Fibroblast of pulmonary artery (primary cell): ENCODE measurements at regions not wholly inside any gene's neighbourhood (a gene's known extent, or its start where the extent isn't known, plus 50 kb on each side); places are given as distances from the start of the nearest gene placed in this dataset.

Experiments
- DNase-seq: peaks from one replicate; pipeline ENCODE4 v3.0.0-alpha.2; 2010; ENCODE audit warnings: low read depth
- H3K4me3 ChIP-seq: replicated peaks from 2 replicates; pipeline ENCODE4 v1.5.1; 2011; ENCODE audit warnings: low read depth, mild to moderate bottlenecking, control low read depth, low read length, moderate library complexity
- TF ChIP-seq, protein P1 (sequence below): IDR thresholded peaks from 2 replicates; pipeline ENCODE4 v1.5.1; 2011; ENCODE audit warnings: mild to moderate bottlenecking, control low read depth, low read length, inconsistent platforms; ENCODE audit errors: missing control alignments

DNA sequence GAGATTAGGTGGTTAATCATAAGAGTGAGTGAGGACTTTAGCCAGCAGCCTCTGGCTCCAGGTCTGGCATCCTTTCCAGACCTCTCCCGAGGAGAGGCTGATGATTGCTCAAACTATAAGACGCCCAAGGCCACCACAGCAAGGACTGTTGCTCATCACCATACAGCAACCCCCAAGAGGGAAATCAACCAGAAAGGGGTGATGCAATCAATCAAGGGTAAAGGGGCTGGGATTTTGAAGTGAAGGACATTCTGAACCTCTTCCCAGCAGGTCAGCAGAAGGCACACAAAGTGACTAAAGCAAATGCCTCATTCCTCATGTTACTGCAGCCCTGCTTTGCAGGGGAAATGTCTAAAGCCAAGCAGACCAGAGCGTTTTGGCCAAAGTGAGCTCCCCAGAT, 247.3 kb upstream of the IGF1R start:
- H3K4me3 ChIP-seq, result no peak overlapping the region
- TF ChIP-seq, protein P1, sequence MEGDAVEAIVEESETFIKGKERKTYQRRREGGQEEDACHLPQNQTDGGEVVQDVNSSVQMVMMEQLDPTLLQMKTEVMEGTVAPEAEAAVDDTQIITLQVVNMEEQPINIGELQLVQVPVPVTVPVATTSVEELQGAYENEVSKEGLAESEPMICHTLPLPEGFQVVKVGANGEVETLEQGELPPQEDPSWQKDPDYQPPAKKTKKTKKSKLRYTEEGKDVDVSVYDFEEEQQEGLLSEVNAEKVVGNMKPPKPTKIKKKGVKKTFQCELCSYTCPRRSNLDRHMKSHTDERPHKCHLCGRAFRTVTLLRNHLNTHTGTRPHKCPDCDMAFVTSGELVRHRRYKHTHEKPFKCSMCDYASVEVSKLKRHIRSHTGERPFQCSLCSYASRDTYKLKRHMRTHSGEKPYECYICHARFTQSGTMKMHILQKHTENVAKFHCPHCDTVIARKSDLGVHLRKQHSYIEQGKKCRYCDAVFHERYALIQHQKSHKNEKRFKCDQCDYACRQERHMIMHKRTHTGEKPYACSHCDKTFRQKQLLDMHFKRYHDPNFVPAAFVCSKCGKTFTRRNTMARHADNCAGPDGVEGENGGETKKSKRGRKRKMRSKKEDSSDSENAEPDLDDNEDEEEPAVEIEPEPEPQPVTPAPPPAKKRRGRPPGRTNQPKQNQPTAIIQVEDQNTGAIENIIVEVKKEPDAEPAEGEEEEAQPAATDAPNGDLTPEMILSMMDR, result no peak
- no peak for DNase-seq

DNA sequence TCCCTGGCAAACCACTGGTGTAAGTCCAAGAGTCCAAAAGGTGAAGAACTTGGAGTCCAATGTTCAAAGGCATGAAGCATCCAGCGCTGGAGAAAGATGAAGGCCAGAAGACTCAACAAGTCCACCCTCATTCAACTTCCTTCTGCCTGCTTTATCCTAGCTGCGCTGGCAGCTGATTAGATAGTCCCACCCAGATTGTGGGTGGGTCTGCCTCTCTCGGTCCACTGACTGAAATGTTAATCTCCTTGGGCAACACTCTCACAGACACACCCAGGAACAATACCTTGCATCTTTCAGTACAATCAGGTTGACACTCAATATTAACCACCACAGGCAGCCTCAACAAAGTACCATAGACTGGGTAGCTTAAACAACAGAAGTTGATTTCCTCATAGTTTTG, 245.9 kb upstream of the IGF1R start:
- H3K4me3 ChIP-seq, result no peak overlapping the region
- TF ChIP-seq, protein P1, result no peak
- no peak for DNase-seq

DNA sequence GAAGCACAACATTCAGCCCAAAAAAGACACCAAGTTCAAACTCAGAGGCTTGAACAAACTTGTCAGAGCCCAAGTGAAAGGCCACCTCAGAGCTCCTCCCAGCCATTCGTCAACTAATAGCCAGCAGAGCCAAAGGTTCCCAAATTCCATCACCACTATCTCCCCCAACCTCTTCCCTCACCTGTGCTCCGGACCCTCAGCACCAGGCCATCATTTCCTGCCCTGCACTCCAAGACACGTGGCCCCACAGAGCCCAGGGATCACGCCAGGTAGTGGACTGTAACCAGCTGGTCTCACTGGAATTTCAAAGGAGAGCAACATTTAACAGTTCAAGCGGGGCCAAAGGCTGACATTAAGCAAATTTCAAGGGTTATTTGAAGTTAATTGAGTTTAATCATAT, 245.2 kb upstream of the IGF1R start:
- DNase-seq, result no peak
- TF ChIP-seq, protein P1, result no peak
- H3K4me3 ChIP-seq, result no peak overlapping the region

DNA sequence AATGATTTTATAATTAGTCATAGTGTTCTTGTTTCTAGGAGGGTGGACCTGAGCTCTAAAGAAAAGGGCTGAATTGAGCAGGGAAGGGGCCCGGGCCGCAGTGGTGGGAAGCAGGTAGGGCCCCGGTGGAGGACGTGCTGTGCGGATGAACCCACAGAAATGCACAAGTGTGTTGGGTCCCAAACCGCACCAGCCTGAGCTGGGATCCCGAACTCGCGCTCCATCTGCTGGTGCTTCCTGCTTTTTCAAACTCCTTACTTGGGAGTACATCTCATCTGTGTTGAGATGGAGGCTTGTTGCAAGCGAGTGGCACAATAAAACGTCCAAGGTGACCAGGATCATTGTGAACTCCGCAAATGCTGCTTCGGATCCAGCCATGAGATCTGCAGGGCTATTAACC, 244.8 kb upstream of the IGF1R start:
- TF ChIP-seq, protein P1, result no peak
- DNase-seq, result no peak
- H3K4me3 ChIP-seq, result no peak overlapping the region

DNA sequence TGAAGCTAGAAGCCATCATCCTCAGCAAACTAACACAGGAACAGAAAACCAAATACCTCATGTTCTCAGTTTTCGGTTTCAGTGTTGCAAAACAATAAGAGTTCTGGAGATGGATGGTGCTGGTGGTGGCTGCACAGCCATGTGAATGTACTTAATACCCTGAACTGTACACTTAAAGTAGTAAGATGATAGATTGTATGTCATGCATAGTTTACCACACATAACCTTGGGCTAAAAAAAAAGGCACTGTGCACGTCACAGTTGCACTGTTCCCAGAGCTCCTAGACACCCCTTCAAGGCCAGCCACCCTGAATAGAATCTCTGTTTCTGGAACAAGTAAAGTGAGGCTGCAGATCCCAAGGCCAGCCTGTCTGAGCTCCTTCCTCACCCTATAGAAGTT, 243.3 kb upstream of the IGF1R start:
- no peak overlapping the region for H3K4me3 ChIP-seq
- TF ChIP-seq, protein P1, result no peak
- DNase-seq, result no peak

DNA sequence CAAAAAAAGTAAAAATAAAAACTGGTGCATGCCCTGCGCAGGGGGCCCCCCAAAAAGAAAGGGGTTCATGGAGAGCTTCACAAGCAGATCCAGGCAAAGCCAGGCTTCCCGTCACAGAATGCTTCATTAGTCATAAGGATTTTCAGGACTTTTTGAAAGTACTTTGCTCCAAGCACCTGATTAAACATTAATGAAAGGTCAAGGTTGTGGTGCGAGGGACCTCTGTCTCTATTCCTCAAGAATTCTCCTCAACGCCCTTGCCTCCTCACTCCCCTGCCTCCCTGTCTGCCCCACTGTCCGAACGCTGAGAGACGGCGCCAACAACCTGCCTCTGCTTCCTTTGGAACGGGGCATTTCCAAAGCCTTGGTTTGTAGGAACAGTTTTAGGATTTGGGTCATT, 240.1 kb upstream of the IGF1R start:
- no peak for DNase-seq
- H3K4me3 ChIP-seq, result no peak overlapping the region
- TF ChIP-seq, protein P1, result no peak

DNA sequence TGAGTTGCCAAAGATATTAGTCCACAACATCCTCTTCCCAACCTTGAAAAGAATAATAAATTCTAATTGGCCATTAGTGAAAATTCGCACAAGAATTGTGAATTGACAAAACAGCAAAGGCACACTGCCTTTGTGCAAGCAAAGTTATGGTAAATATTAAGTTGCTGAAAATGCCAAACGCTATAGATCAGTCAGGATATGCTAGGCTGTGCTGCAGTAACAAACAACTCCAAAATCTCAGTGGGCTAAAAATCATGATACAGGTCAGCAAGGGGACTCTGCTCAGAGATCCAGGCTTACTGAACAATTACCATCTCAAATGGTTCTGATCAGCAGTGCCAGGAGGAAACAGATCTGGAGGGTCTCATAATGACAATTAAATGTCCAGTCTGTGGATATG, 238.0 kb upstream of the IGF1R start:
- TF ChIP-seq, protein P1, result no peak
- H3K4me3 ChIP-seq, result no peak overlapping the region
- DNase-seq, result no peak
